IMR-90 (cell line): ENCODE measurements at regions not wholly inside any gene's neighbourhood (a gene's known extent, or its start where the extent isn't known, plus 50 kb on each side); places are given as distances from the start of the nearest gene placed in this dataset.

Experiments used
- BHLHE40 ChIP-seq: fragments of 150-350 bp; IDR thresholded peaks from 2 replicates; pipeline ENCODE4 v1.6.1; 2016; ENCODE audit warnings: mild to moderate bottlenecking, low read depth, low read length
- CEBPB ChIP-seq: IDR thresholded peaks from 2 replicates; pipeline ENCODE4 v1.6.1; 2012; ENCODE audit warnings: low read depth, low read length, improper control_type of control experiment
- CTCF ChIP-seq: conservative IDR thresholded peaks from 2 replicates; pipeline ENCODE4 v1.5.1; 2012; ENCODE audit warnings: mild to moderate bottlenecking, low read depth, low read length, improper control_type of control experiment
- FOS ChIP-seq: fragments of 150-350 bp; IDR thresholded peaks from 2 replicates; pipeline ENCODE4 v1.6.1; 2016; ENCODE audit warnings: low read depth, low read length
- MAFK ChIP-seq: IDR thresholded peaks from 2 replicates; pipeline ENCODE4 v1.6.1; 2012; ENCODE audit warnings: low read depth, low read length, improper control_type of control experiment
- MAZ ChIP-seq: IDR thresholded peaks from 2 replicates; pipeline ENCODE4 v1.6.1; 2012; ENCODE audit warnings: low read depth, mild to moderate bottlenecking, low read length, improper control_type of control experiment, moderate library complexity, borderline replicate concordance
- POLR2A ChIP-seq: IDR thresholded peaks from 2 replicates; pipeline ENCODE4 v1.6.1; 2012; ENCODE audit warnings: mild to moderate bottlenecking, low read depth, low read length
- USF2 ChIP-seq: fragments of 150-350 bp; IDR thresholded peaks from 2 replicates; pipeline ENCODE4 v1.6.1; 2017; ENCODE audit warnings: mild to moderate bottlenecking, antibody characterized with exemption, low read length, low read depth
- TF ChIP-seq, protein P1 (sequence below): fragments of 150-350 bp; IDR thresholded peaks from 2 replicates; pipeline ENCODE4 v1.6.1; 2016; ENCODE audit warnings: low read depth, mild to moderate bottlenecking, low read length, moderate library complexity, borderline replicate concordance

GRCh38 chr7:17506596-17506995, 208.1 kb downstream of the AHR start:
- TF ChIP-seq CTCF: no peak
- TF ChIP-seq POLR2A: no peak
- TF ChIP-seq, protein P1, sequence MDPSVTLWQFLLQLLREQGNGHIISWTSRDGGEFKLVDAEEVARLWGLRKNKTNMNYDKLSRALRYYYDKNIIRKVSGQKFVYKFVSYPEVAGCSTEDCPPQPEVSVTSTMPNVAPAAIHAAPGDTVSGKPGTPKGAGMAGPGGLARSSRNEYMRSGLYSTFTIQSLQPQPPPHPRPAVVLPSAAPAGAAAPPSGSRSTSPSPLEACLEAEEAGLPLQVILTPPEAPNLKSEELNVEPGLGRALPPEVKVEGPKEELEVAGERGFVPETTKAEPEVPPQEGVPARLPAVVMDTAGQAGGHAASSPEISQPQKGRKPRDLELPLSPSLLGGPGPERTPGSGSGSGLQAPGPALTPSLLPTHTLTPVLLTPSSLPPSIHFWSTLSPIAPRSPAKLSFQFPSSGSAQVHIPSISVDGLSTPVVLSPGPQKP: no peak
- no peak for TF ChIP-seq MAFK
- no peak for TF ChIP-seq FOS
- no peak for TF ChIP-seq BHLHE40
- no peak for TF ChIP-seq MAZ
- TF ChIP-seq CEBPB: no peak
- TF ChIP-seq USF2: no peak
